DND-41 (cell line): ENCODE measurements at regions not wholly inside any gene's neighbourhood (a gene's known extent, or its start where the extent isn't known, plus 50 kb on each side); places are given as distances from the start of the nearest gene placed in this dataset.
"Not testable (repeated sequence)": the region's sequence is repeated elsewhere in the genome, so short reads cannot be mapped to it uniquely, and the experiment has no call there.

Experiments used
- EZH2 ChIP-seq: IDR thresholded peaks from 3 replicates; pipeline ENCODE4 v1.6.1; 2012; ENCODE audit warnings: borderline replicate concordance, low read depth, mild to moderate bottlenecking, moderate library complexity, low read length, inconsistent platforms; ENCODE audit not compliant: severe bottlenecking
- TF ChIP-seq, protein P1 (sequence below): IDR thresholded peaks from 2 replicates; pipeline ENCODE4 v1.5.1; 2012; ENCODE audit warnings: borderline replicate concordance, low read length, moderate library complexity, mild to moderate bottlenecking; ENCODE audit not compliant: poor library complexity, severe bottlenecking; ENCODE audit errors: extremely low read depth

DNA sequence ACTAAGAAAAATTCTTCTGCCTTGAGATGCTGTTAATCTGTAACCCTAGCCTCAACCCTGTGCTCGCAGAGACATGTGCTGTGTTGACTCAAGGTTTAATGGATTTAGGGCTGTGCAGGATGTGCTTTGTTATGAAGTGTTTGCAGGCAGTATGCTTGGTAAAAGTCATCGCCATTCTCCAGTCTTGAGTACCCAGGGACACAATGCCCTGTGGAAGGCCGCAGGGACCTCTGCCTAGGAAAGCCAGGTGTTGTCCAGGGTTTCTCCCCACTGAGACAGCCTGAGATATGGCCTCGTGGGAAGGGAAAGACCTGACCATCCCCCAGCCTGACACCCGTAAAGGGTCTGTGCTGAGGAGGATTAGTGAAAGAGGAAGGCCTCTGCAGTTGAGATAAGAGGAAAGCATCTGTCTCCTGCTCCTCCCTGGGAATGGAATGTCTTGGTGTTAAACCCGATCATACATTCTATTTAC is 94.2 kb upstream of the ARG1 start:
- TF ChIP-seq, protein P1, sequence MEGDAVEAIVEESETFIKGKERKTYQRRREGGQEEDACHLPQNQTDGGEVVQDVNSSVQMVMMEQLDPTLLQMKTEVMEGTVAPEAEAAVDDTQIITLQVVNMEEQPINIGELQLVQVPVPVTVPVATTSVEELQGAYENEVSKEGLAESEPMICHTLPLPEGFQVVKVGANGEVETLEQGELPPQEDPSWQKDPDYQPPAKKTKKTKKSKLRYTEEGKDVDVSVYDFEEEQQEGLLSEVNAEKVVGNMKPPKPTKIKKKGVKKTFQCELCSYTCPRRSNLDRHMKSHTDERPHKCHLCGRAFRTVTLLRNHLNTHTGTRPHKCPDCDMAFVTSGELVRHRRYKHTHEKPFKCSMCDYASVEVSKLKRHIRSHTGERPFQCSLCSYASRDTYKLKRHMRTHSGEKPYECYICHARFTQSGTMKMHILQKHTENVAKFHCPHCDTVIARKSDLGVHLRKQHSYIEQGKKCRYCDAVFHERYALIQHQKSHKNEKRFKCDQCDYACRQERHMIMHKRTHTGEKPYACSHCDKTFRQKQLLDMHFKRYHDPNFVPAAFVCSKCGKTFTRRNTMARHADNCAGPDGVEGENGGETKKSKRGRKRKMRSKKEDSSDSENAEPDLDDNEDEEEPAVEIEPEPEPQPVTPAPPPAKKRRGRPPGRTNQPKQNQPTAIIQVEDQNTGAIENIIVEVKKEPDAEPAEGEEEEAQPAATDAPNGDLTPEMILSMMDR = not testable (repeated sequence)
- not testable (repeated sequence) for TF ChIP-seq EZH2
